Amygdala (tissue), 56 donors: ENCODE measurements at regions not wholly inside any gene's neighbourhood (a gene's known extent, or its start where the extent isn't known, plus 50 kb on each side); places are given as distances from the start of the nearest gene placed in this dataset.
A peak's percentile ranks its signal among the peaks of the same experiment; 100 is the strongest.

Source experiments
- DNase-seq, 56 donors: peaks; one replicate each; lab custom pipeline; 2025; lab: John Stamatoyannopoulos, UW

- DNase-seq, result no peak
Measured at GRCh38 chr11:112861356-112861755, 99.9 kb upstream of the NCAM1 start.

GRCh38 chr11:112863305-112863704 lies 97.9 kb upstream of the NCAM1 start:
- no peak for DNase-seq

GRCh38 chr11:112864672-112865071 lies 96.5 kb upstream of the NCAM1 start:
- DNase-seq, result no peak

- DNase-seq, result no peak
Measured at GRCh38 chr11:112871909-112872500, 89.2 kb upstream of the NCAM1 start.

GRCh38 chr11:112874980-112875379 lies 86.2 kb upstream of the NCAM1 start:
- DNase-seq, result no peak

- no peak for DNase-seq
Measured at GRCh38 chr11:112877581-112877980, 83.6 kb upstream of the NCAM1 start.

GRCh38 chr11:112878033-112878601 lies 83.1 kb upstream of the NCAM1 start:
- peak in 2 of 56 donors; percentile 11 to 18 for DNase-seq

GRCh38 chr11:112880495-112880894 lies 80.7 kb upstream of the NCAM1 start:
- DNase-seq, result no peak

GRCh38 chr11:112881461-112881860 lies 79.8 kb upstream of the NCAM1 start:
- DNase-seq, result peak in 55 of 56 donors; percentile 57 to 97 (median 89)

- no peak for DNase-seq
Measured at GRCh38 chr11:112882494-112883381, 78.5 kb upstream of the NCAM1 start.

GRCh38 chr11:112884012-112884767 lies 77.0 kb upstream of the NCAM1 start:
- peak in 2 of 56 donors; percentile 12 to 41 for DNase-seq

- DNase-seq, result no peak
Measured at GRCh38 chr11:112885744-112886433, 75.3 kb upstream of the NCAM1 start.

- no peak for DNase-seq
Measured at GRCh38 chr11:112886434-112887370, 74.5 kb upstream of the NCAM1 start.

- peak in 35 of 56 donors; percentile 7 to 73 (median 36) for DNase-seq
Measured at GRCh38 chr11:112889446-112889845, 71.8 kb upstream of the NCAM1 start.

- no peak for DNase-seq
Measured at GRCh38 chr11:112899235-112900006, 61.8 kb upstream of the NCAM1 start.

- no peak for DNase-seq
Measured at GRCh38 chr11:112901924-112902323, 59.3 kb upstream of the NCAM1 start.

GRCh38 chr11:112902361-112903011 lies 58.7 kb upstream of the NCAM1 start:
- no peak for DNase-seq

- peak in 40 of 56 donors; percentile 4 to 83 (median 46) for DNase-seq
Measured at GRCh38 chr11:112903340-112903739, 57.9 kb upstream of the NCAM1 start.
